Heart left ventricle (tissue), 16 donors: ENCODE measurements at regions not wholly inside any gene's neighbourhood (a gene's known extent, or its start where the extent isn't known, plus 50 kb on each side); places are given as distances from the start of the nearest gene placed in this dataset.

Experiments used
- ATAC-seq, 4 donors: fragments of 200-7000 bp; cut with Tn5 transposase; one replicate each; pipeline ENCODE4 v1.9.1; 2020 to 2022; ENCODE audit warnings: moderate library complexity in 4 of 4, mild to moderate bottlenecking in 3 of 4, moderate number of reproducible peaks in 1 of 4
- DNase-seq, 5 donors: peaks; one replicate each; pipeline ENCODE4 v3.0.0-alpha.2; 2020
- H3K27ac ChIP-seq, 12 donors: fragments of 200-600 bp; sonication (generic) in 4 of 12; one replicate each; pipeline versions ENCODE4 v1.5.0 to v1.8.0; 2016 to 2022; ENCODE audit warnings: mild to moderate bottlenecking in 2 of 12
- H3K27me3 ChIP-seq, 9 donors: fragments of 200-600 bp; sonication (generic) in 2 of 9; one replicate each; pipeline versions ENCODE4 v1.5.1 to v1.8.0; 2016 to 2022; ENCODE audit warnings: mild to moderate bottlenecking in 3 of 9
- H3K36me3 ChIP-seq, 9 donors: fragments of 200-600 bp; sonication (generic) in 2 of 9; one replicate each; pipeline versions ENCODE4 v1.5.0 to v1.8.0; 2018 to 2022; ENCODE audit warnings: mild to moderate bottlenecking in 2 of 9
- H3K4me1 ChIP-seq, 12 donors: fragments of 200-600 bp; sonication (generic) in 4 of 12; one replicate each; pipeline versions ENCODE4 v1.5.0 to v1.8.0; 2016 to 2022; ENCODE audit warnings: mild to moderate bottlenecking in 3 of 12
- H3K4me3 ChIP-seq, 12 donors: fragments of 200-600 bp; sonication (generic) in 4 of 12; one replicate each; pipeline versions ENCODE4 v1.5.0 to v1.8.0; 2017 to 2022; ENCODE audit warnings: mild to moderate bottlenecking in 9 of 12, moderate library complexity in 4 of 12
- H3K9me3 ChIP-seq, 12 donors: fragments of 200-600 bp; sonication (generic) in 4 of 12; one replicate each; pipeline versions ENCODE4 v1.5.0 to v1.8.0; 2016 to 2022; ENCODE audit warnings: mild to moderate bottlenecking in 1 of 12
- CTCF ChIP-seq, 12 donors: fragments of 200-600 bp; sonication (generic) in 4 of 12; IDR thresholded peaks; one replicate each; pipeline versions ENCODE4 v1.5.0 to v1.8.0; 2018 to 2022; ENCODE audit warnings: antibody characterized with exemption in 12 of 12, mild to moderate bottlenecking in 5 of 12
- POLR2A ChIP-seq, 2 donors: fragments of 450-650 bp; IDR thresholded peaks; one replicate each; pipeline ENCODE4 v1.6.1; 2017; ENCODE audit warnings: antibody characterized with exemption in 2 of 2, mild to moderate bottlenecking in 2 of 2, moderate library complexity in 2 of 2
- WGBS, 4 donors: extraction: QIAGEN DNeasy Blood & Tissue Kit in 2 of 4; methylation state at CpG; one replicate each; pipeline versions ENCODE4 v1.1.5 to v1.1.7; 2013 to 2018; 5-methylcytosine and 5-hydroxymethylcytosine counted together
- intact Hi-C, 10 donors: fragments of 100-400 bp; cut with DNase I; formaldehyde crosslinking; loops; one replicate each; pipeline versions ENCODE4 v1.11.1 to v1.14.2; 2022
- donor health status: ischemic (EF 13 %, LVEDD 7.1; RV severe dilation, severe dysfunction).
- donor health status: healthy with polysubstance abuse.
- donor health status: DM: no; HTN: yes; CAD: no.
- donor health status: DM: no; HTN: no; CAD: no.
- donor health status: ischemic (EF 25% LVEDD 6.9; RV normal size, moderate dysfunction).
- donor health status: ischemic (EF 25% LVEDD 5.7; RV mildly dilated, moderate dysfunction).
- donor health status: healthy.
- donor health status: DM: yes; HTN: yes; CAD: no.
- donor health status: ischemic (EF 35%, LVEDD 5.7; RV mildly dilated, moderate dysfunction).
- donor health status: nonischemic (EF 11% LVEDD 7.7; RV severe dilation, severe dysfunction).
- donor health status: DM: yes; HTN: yes; CAD: no.
- donor health status: PGD.
- donor health status: ischemic (EF 29% LVEDD 5.4; RV normal size, mild dysfunction).
- donor health status: nonischemic (EF 23%, LVEDD 6.1; RV moderate dilation, normal function).

- Histone ChIP-seq H3K9me3 (peaks cover 0 to 6% (median 0%) of the 10 kb centered on the region in 12 donors), H3K36me3 (no peaks in the 10 kb centered on the region), H3K4me3 (no peak overlapping the region), H3K4me1 (peaks cover 0 to 8% (median 0%) of the 10 kb centered on the region in 12 donors), H3K27ac (no peak overlapping the region), H3K27me3 (no peaks in the 10 kb centered on the region)
- ATAC-seq: no peak
- no peak for DNase-seq
- TF ChIP-seq POLR2A (IDR thresholded peaks at IDR 0.05) (no peak), CTCF (IDR thresholded peaks at IDR 0.05) (no peak)
- intact Hi-C loops: no loop called here
- 86 to 92% (median 89%) methylated on average over 16 of the region's 16 CpGs for WGBS, 4 donors
Measured at GRCh38 chr11:130763087-130763980, 152.9 kb downstream of the SNX19 start.

DNA sequence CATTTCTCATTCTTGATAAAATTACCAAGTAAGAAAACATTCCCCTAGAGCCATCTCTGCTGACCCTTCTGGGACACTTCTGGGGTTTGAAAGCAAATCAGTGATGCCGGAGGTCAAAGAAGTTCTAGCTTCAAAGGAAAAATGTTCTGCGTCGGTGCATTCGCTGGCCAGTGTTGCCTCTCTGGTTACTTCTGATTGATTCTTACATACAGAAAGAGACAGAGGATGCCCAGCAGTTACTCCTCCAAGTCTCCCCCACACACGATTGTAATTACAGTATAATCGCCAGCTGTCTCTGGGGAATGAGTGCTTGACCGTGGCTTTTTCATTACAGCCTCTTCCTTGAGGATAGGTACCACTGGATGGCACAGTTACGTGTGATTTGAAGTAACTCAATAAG is 150.9 kb downstream of the SNX19 start:
- no peak for TF ChIP-seq POLR2A (IDR thresholded peaks at IDR 0.05)
- no peak for TF ChIP-seq CTCF (IDR thresholded peaks at IDR 0.05)
- ATAC-seq (no peak), DNase-seq (no peak)
- WGBS, 4 donors: 81 to 89% (median 86%) methylated on average over 8 of the region's 8 CpGs
- H3K4me3 ChIP-seq: no peak overlapping the region
- H3K36me3 ChIP-seq: no peaks in the 10 kb centered on the region
- intact Hi-C loops: no loop called here
- peaks cover 0 to 6% (median 0%) of the 10 kb centered on the region in 12 donors for H3K9me3 ChIP-seq
- H3K4me1 ChIP-seq: peaks cover 0 to 8% (median 0%) of the 10 kb centered on the region in 12 donors
- H3K27ac ChIP-seq: no peak overlapping the region
- H3K27me3 ChIP-seq: no peaks in the 10 kb centered on the region

DNA sequence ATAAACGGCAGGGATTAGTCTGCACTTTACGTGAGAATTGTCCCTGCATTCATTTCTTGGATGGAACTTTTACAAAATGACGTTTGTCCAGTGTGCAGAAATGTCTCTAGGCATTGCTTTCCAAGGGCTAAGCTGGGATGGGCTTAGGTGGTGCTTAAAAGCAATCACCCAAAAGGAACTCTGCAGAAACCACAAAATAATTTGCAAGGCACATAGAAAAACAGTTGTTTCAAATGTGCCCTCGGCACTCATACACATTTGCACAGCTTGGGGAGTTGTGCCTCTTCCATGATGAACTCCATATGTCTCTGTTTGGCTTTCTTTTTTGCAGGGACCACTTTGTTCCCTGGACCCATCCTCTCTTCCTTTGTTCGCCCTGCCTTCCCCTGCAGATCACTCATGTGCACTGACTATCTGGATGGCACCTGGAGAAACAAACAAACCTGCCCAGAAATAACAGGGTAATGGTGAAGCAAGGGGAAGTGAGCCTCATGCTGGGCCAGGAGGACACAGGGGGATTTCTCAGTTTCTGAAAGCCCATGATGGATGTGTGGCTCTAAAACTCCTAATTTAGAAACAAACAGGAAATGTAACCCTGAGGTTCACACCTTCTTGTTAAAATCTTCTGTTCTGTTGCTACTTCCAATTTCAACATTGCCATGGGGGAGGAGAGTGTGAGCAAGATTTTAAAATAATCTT is 150.2 kb downstream of the SNX19 start:
- no peak for TF ChIP-seq POLR2A (IDR thresholded peaks at IDR 0.05)
- TF ChIP-seq CTCF (IDR thresholded peaks at IDR 0.05): no peak
- intact Hi-C loops: no loop called here
- DNase-seq (no peak), ATAC-seq (no peak)
- Histone ChIP-seq H3K27ac (no peak overlapping the region), H3K9me3 (peaks cover 0 to 6% (median 0%) of the 10 kb centered on the region in 12 donors), H3K4me3 (no peak overlapping the region), H3K4me1 (peaks cover 0 to 9% (median 0%) of the 10 kb centered on the region in 12 donors), H3K27me3 (no peaks in the 10 kb centered on the region), H3K36me3 (no peaks in the 10 kb centered on the region)
- 76 to 79% (median 77%) methylated on average over 5 of the region's 5 CpGs for WGBS, 4 donors
